ENCODE measurements at regions not wholly inside any gene's neighbourhood (a gene's known extent, or its start where the extent isn't known, plus 50 kb on each side); places are given as distances from the start of the nearest gene placed in this dataset.

- no peaks in the 10 kb centered on the region for H3K36me3 ChIP-seq (ENCODE audit: control insufficient read depth, insufficient read depth, low read length)
- DNase-seq (ENCODE audit: low read depth) = no peak
- H3K27me3 ChIP-seq (ENCODE audit: control insufficient read depth, insufficient read depth, low read length) = no peaks in the 10 kb centered on the region
- TF ChIP-seq, protein P1, sequence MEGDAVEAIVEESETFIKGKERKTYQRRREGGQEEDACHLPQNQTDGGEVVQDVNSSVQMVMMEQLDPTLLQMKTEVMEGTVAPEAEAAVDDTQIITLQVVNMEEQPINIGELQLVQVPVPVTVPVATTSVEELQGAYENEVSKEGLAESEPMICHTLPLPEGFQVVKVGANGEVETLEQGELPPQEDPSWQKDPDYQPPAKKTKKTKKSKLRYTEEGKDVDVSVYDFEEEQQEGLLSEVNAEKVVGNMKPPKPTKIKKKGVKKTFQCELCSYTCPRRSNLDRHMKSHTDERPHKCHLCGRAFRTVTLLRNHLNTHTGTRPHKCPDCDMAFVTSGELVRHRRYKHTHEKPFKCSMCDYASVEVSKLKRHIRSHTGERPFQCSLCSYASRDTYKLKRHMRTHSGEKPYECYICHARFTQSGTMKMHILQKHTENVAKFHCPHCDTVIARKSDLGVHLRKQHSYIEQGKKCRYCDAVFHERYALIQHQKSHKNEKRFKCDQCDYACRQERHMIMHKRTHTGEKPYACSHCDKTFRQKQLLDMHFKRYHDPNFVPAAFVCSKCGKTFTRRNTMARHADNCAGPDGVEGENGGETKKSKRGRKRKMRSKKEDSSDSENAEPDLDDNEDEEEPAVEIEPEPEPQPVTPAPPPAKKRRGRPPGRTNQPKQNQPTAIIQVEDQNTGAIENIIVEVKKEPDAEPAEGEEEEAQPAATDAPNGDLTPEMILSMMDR (IDR thresholded peaks at IDR 0.05; ENCODE audit: insufficient read depth, low read depth, low read length) = no peak
- CTCF ChIA-PET = no interaction called here
- POLR2A ChIA-PET = no interaction called here
- no peak overlapping the region for H3K4me3 ChIP-seq (ENCODE audit: low read depth, low read length)
These were observed 278.9 kb downstream of the PIK3C3 start for GRCh38 chr18:42233908-42234307.

GRCh38 chr18:42242758-42243157 is 287.7 kb downstream of the PIK3C3 start:
- TF ChIP-seq, protein P1 (IDR thresholded peaks at IDR 0.05; ENCODE audit: insufficient read depth, low read depth, low read length) = no peak
- DNase-seq (ENCODE audit: low read depth) = no peak
- H3K4me3 ChIP-seq (ENCODE audit: low read depth, low read length) = no peak overlapping the region
- CTCF ChIA-PET = no interaction called here
- no peaks in the 10 kb centered on the region for H3K36me3 ChIP-seq (ENCODE audit: control insufficient read depth, insufficient read depth, low read length)
- no peaks in the 10 kb centered on the region for H3K27me3 ChIP-seq (ENCODE audit: control insufficient read depth, insufficient read depth, low read length)
- POLR2A ChIA-PET = no interaction called here

DNA sequence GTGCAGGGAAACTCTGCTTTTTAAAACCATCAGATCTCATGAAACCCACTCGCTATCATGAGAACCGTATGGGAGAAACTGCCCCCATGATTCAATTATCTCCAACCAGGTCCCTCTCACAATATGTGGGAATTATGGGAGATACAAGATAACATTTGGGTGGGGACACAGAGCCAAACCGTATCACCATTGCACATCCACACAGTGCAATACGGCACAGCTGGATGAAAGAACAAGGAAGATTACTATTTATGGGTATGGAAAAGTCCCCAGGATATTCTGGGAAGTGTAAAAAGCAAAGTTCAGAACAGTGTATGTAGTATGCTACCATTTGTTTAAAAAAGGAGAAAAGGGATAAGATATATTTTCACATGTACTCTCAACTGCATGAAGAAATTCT is 290.1 kb downstream of the PIK3C3 start:
- TF ChIP-seq, protein P1 (IDR thresholded peaks at IDR 0.05; ENCODE audit: insufficient read depth, low read depth, low read length) = no peak
- H3K27me3 ChIP-seq (ENCODE audit: control insufficient read depth, insufficient read depth, low read length) = no peaks in the 10 kb centered on the region
- no peaks in the 10 kb centered on the region for H3K36me3 ChIP-seq (ENCODE audit: control insufficient read depth, insufficient read depth, low read length)
- POLR2A ChIA-PET = no interaction called here
- H3K4me3 ChIP-seq (ENCODE audit: low read depth, low read length) = no peak overlapping the region
- CTCF ChIA-PET = no interaction called here
- no peak for DNase-seq (ENCODE audit: low read depth)

GRCh38 chr18:42255908-42256765 is 301.1 kb downstream of the PIK3C3 start:
- Histone ChIP-seq H3K4me3 (ENCODE audit: low read depth, low read length) (no peak overlapping the region), H3K36me3 (ENCODE audit: control insufficient read depth, insufficient read depth, low read length) (no peaks in the 10 kb centered on the region), H3K27me3 (ENCODE audit: control insufficient read depth, insufficient read depth, low read length) (no peaks in the 10 kb centered on the region)
- no peak for DNase-seq (ENCODE audit: low read depth)
- TF ChIP-seq, protein P1 (IDR thresholded peaks at IDR 0.05; ENCODE audit: insufficient read depth, low read depth, low read length) = no peak
- CTCF ChIA-PET = interaction anchor here (1.2 kb wide), 1 partner anchor 15 kb away, joined by 3 read pairs; no protein-coding TSS in a partner anchor
- POLR2A ChIA-PET = no interaction called here

DNA sequence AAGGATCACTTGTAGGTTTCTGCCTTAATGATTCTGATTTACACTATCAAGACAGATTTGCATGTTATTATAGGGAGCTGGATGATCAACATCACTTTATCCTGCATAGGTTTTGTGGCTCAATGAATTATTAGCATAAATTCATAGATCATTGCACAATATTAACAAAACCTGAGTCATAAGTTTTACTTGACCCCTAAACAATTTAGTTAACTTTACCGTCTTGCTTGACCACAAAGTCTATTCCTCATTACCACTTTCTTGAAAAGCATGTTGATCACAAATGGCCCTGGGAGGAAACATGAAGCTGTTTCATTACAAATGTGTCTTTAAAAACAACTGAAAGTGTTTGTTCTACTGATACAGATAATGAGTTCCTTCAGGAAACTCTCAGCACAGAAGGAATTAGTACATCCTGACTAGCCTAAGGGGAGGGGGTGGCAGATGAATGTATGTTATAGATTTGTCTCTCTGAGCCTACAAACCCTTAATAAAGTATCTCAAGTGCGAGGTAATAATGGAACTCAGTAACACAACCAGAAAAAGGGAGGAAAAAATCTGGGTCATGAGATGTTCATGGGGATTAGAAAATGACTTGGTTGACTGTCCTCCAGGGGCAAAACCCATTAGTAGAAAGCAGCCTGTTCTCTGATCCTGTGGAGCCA is 303.4 kb downstream of the PIK3C3 start:
- Histone ChIP-seq H3K4me3 (ENCODE audit: low read depth, low read length) (no peak overlapping the region), H3K27me3 (ENCODE audit: control insufficient read depth, insufficient read depth, low read length) (no peaks in the 10 kb centered on the region), H3K36me3 (ENCODE audit: control insufficient read depth, insufficient read depth, low read length) (no peaks in the 10 kb centered on the region)
- TF ChIP-seq, protein P1 (IDR thresholded peaks at IDR 0.05; ENCODE audit: insufficient read depth, low read depth, low read length) = no peak
- ChIA-PET POLR2A (no interaction called here), CTCF (no interaction called here)
- no peak for DNase-seq (ENCODE audit: low read depth)
